Pancreas (tissue), 10 donors: ENCODE measurements at regions not wholly inside any gene's neighbourhood (a gene's known extent, or its start where the extent isn't known, plus 50 kb on each side); places are given as distances from the start of the nearest gene placed in this dataset.

Experiments
- ATAC-seq, 4 donors: fragments of 200-7000 bp; cut with Tn5 transposase; one replicate each; pipeline versions ENCODE4 v1.8.0 to v1.9.1; 2020; ENCODE audit warnings: mild to moderate bottlenecking in 4 of 4, moderate library complexity in 4 of 4
- DNase-seq, 6 donors: peaks; one replicate each; pipeline ENCODE4 v3.0.0-alpha.2; 2020
- FAIRE-seq: peaks from 2 replicates; lab custom pipeline; 2012; peaks lifted over from hg19 to GRCh38; lab: Jason Lieb, UNC
- H3K27ac ChIP-seq, 4 donors: fragments of 200-600 bp; sonication (generic); 1 replicate in 3 of 4; 2 replicates in 1 of 4; pipeline versions ENCODE4 v1.5.0 to v1.8.0; 2020
- H3K27me3 ChIP-seq, 4 donors: fragments of 200-600 bp; one replicate each; pipeline ENCODE4 v1.8.0; 2021
- H3K36me3 ChIP-seq, 3 donors: fragments of 200-600 bp; sonication (generic) in 1 of 3; one replicate each; pipeline versions ENCODE4 v1.5.0 to v1.8.0; 2020 to 2021
- H3K4me1 ChIP-seq, 3 donors: fragments of 200-600 bp; one replicate each; pipeline ENCODE4 v1.8.0; 2021
- H3K4me3 ChIP-seq, 4 donors: fragments of 200-600 bp; sonication (generic) in 2 of 4; one replicate each; pipeline versions ENCODE4 v1.5.0 to v1.8.0; 2020 to 2021
- H3K9me3 ChIP-seq, 4 donors: fragments of 200-600 bp; one replicate each; pipeline ENCODE4 v1.8.0; 2021
- CTCF ChIP-seq, 4 donors: fragments of 200-600 bp; sonication (generic) in 3 of 4; IDR thresholded peaks; one replicate each; pipeline versions ENCODE4 v1.5.0 to v1.8.0; 2021; ENCODE audit warnings: antibody characterized with exemption in 4 of 4
- WGBS, 2 donors: extraction: QIAGEN DNeasy Blood & Tissue Kit; methylation state at CpG; one replicate each; pipeline ENCODE4 v1.1.7; 2013; 5-methylcytosine and 5-hydroxymethylcytosine counted together
- intact Hi-C, 3 donors: fragments of 100-400 bp; cut with DNase I; formaldehyde crosslinking; loops; one replicate each; pipeline versions ENCODE4 v1.11.1 to v1.14.2; 2022
- donor health status: healthy with polysubstance abuse.
- donor health status: DM: no; HTN: no; CAD: no; lungs with moderate emphysema.
- donor health status: DM: no; HTN: no; CAD: no.
- donor health status: control.
- donor health status: control.
- donor health status: Bipolar disorder and iron deficiency.
- donor health status: DM: yes; HTN: yes; CAD: no.
- donor health status: DM: no; HTN: no; CAD: no.
- donor health status: DM: no; HTN: no; CAD: no.
- donor health status: DM: yes; HTN: yes; CAD: no.

- no peaks in the 10 kb centered on the region for H3K27me3 ChIP-seq
- no peak for TF ChIP-seq CTCF (IDR thresholded peaks at IDR 0.05)
- no peak for DNase-seq
- H3K36me3 ChIP-seq = no peaks in the 10 kb centered on the region
- intact Hi-C loops = no loop called here
- H3K4me3 ChIP-seq = no peak overlapping the region
- H3K4me1 ChIP-seq = no peaks in the 10 kb centered on the region
- no peak for ATAC-seq
- H3K27ac ChIP-seq = no peak overlapping the region
- 80 to 92% methylated on average over 8 of the region's 8 CpGs for WGBS, 2 donors
- FAIRE-seq = no peak
- no peaks in the 10 kb centered on the region for H3K9me3 ChIP-seq
These were observed 273.3 kb upstream of the SEMA6A start for GRCh38 chr5:116847960-116848359.

- Histone ChIP-seq H3K4me1 (no peaks in the 10 kb centered on the region), H3K27me3 (no peaks in the 10 kb centered on the region), H3K36me3 (no peaks in the 10 kb centered on the region), H3K4me3 (no peak overlapping the region), H3K27ac (no peak overlapping the region), H3K9me3 (no peaks in the 10 kb centered on the region)
- no peak for FAIRE-seq
- WGBS, 2 donors = 72 to 80% methylated on average over 3 of the region's 3 CpGs
- no peak for TF ChIP-seq CTCF (IDR thresholded peaks at IDR 0.05)
- no peak for DNase-seq
- no peak for ATAC-seq
- intact Hi-C loops = no loop called here
These were observed 269.4 kb upstream of the SEMA6A start for GRCh38 chr5:116844015-116844414.

GRCh38 chr5:116842514-116842961, 267.9 kb upstream of the SEMA6A start:
- ATAC-seq = no peak

GRCh38 chr5:116841734-116842133, 267.1 kb upstream of the SEMA6A start:
- 91 to 93% methylated on average over 11 of the region's 11 CpGs for WGBS, 2 donors
- Histone ChIP-seq H3K4me3 (no peak overlapping the region), H3K27me3 (no peaks in the 10 kb centered on the region), H3K9me3 (no peaks in the 10 kb centered on the region), H3K36me3 (no peaks in the 10 kb centered on the region), H3K4me1 (no peaks in the 10 kb centered on the region), H3K27ac (no peak overlapping the region)
- DNase-seq (no peak), ATAC-seq (no peak), FAIRE-seq (no peak)
- intact Hi-C loops = no loop called here
- TF ChIP-seq CTCF (IDR thresholded peaks at IDR 0.05) = no peak

More at GRCh38 chr5:116842514-116842961, 267.9 kb upstream of the SEMA6A start:
- H3K9me3 ChIP-seq = no peaks in the 10 kb centered on the region
- TF ChIP-seq CTCF (IDR thresholded peaks at IDR 0.05) = no peak
- FAIRE-seq = peak; percentile 83
- H3K4me1 ChIP-seq = no peaks in the 10 kb centered on the region
- no peak overlapping the region for H3K27ac ChIP-seq
- DNase-seq = no peak
- no peaks in the 10 kb centered on the region for H3K36me3 ChIP-seq
- intact Hi-C loops = no loop called here
- 38 to 39% methylated on average over 4 of the region's 4 CpGs for WGBS, 2 donors
- no peaks in the 10 kb centered on the region for H3K27me3 ChIP-seq
- H3K4me3 ChIP-seq = no peak overlapping the region

- intact Hi-C loops = no loop called here
- H3K4me3 ChIP-seq = no peak overlapping the region
- no peak for DNase-seq
- no peaks in the 10 kb centered on the region for H3K27me3 ChIP-seq
- no peak overlapping the region for H3K27ac ChIP-seq
- H3K36me3 ChIP-seq = no peaks in the 10 kb centered on the region
- H3K4me1 ChIP-seq = no peaks in the 10 kb centered on the region
- no peak for TF ChIP-seq CTCF (IDR thresholded peaks at IDR 0.05)
- 25 to 27% methylated on average over 2 of the region's 2 CpGs for WGBS, 2 donors
- H3K9me3 ChIP-seq = no peaks in the 10 kb centered on the region
- no peak for ATAC-seq
- no peak for FAIRE-seq
These were observed 263.5 kb upstream of the SEMA6A start for GRCh38 chr5:116838011-116838536.
